Breast epithelium (tissue), 3 donors: ENCODE measurements at regions not wholly inside any gene's neighbourhood (a gene's known extent, or its start where the extent isn't known, plus 50 kb on each side); places are given as distances from the start of the nearest gene placed in this dataset.

Experiments used
- POLR2A ChIP-seq: fragments of 450-650 bp; IDR thresholded peaks from one replicate; pipeline ENCODE4 v1.6.1; 2016; ENCODE audit warnings: antibody characterized with exemption, mild to moderate bottlenecking, moderate library complexity
- POLR2AphosphoS5 ChIP-seq, 3 donors: sonication (generic); formaldehyde crosslinking; IDR thresholded peaks; one replicate each; pipeline ENCODE4 v1.6.1; 2017; ENCODE audit warnings: antibody characterized with exemption in 3 of 3
- TF ChIP-seq, protein P1 (sequence below), 3 donors: fragments of 450-650 bp; IDR thresholded peaks; one replicate each; pipeline ENCODE4 v1.5.1; 2016 to 2017; ENCODE audit warnings: antibody characterized with exemption in 3 of 3, mild to moderate bottlenecking in 3 of 3, moderate library complexity in 3 of 3

DNA sequence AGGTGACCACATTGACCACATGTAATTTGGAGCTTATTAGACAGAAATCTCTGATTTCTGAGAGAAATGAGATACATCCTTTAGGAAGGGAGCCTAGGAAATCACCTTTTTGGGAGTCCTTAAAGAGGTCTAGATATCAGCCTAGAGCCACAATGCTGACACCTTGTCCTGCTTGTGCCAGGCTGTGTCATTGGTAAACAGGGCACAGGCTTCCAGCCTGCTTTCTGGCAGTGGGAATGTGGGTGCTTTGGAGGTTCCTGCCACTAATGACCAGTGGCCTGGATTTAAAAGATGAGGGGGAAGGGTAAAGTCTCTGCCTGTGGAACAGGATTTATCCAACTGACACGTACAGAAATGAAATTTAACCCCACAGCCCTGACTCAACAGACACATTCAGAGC is 169.8 kb upstream of the KBTBD8 start:
- TF ChIP-seq, protein P1, sequence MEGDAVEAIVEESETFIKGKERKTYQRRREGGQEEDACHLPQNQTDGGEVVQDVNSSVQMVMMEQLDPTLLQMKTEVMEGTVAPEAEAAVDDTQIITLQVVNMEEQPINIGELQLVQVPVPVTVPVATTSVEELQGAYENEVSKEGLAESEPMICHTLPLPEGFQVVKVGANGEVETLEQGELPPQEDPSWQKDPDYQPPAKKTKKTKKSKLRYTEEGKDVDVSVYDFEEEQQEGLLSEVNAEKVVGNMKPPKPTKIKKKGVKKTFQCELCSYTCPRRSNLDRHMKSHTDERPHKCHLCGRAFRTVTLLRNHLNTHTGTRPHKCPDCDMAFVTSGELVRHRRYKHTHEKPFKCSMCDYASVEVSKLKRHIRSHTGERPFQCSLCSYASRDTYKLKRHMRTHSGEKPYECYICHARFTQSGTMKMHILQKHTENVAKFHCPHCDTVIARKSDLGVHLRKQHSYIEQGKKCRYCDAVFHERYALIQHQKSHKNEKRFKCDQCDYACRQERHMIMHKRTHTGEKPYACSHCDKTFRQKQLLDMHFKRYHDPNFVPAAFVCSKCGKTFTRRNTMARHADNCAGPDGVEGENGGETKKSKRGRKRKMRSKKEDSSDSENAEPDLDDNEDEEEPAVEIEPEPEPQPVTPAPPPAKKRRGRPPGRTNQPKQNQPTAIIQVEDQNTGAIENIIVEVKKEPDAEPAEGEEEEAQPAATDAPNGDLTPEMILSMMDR (IDR thresholded peaks at IDR 0.05) = no peak
- no peak for TF ChIP-seq POLR2AphosphoS5 (IDR thresholded peaks at IDR 0.05)
- TF ChIP-seq POLR2A = no peak
